ENCODE measurements at regions not wholly inside any gene's neighbourhood (a gene's known extent, or its start where the extent isn't known, plus 50 kb on each side); places are given as distances from the start of the nearest gene placed in this dataset.

- Histone ChIP-seq H2BK120ac (ENCODE audit: low read depth, low read length) (no peak overlapping the region), H3K79me1 (ENCODE audit: low read depth in 1 of 2, low read length in 2 of 2) (no peaks in the 10 kb centered on the region; a peak in 1 of 4 replicates), H3K27me3 (ENCODE audit: control insufficient read depth, insufficient read depth, low read length) (no peaks in the 10 kb centered on the region), H2AK5ac (ENCODE audit: low read depth, low read length) (no peak overlapping the region), H3K14ac (replicated peaks; ENCODE audit: low read depth, low read length) (no peak overlapping the region), H3K4me2 (ENCODE audit: low read depth, low read length) (no peak overlapping the region), H3K23ac (ENCODE audit: low read depth, low read length) (no peak overlapping the region), H3K9me3 (ENCODE audit: control insufficient read depth, insufficient read depth, low read length) (no peaks in the 10 kb centered on the region), H3K4me1 (ENCODE audit: control insufficient read depth, insufficient read depth, low read length) (no peaks in the 10 kb centered on the region), H2BK15ac (ENCODE audit: low read depth, low read length) (no peak overlapping the region), H3K27ac (ENCODE audit: insufficient read depth, low read length) (no peak overlapping the region), H3K36me3 (ENCODE audit: control insufficient read depth, insufficient read depth, low read length) (no peaks in the 10 kb centered on the region), H3K56ac (ENCODE audit: extremely low read depth, insufficient read depth, low read length) (no peak overlapping the region), H3K18ac (ENCODE audit: low read depth, low read length) (no peak overlapping the region), H4K20me1 (ENCODE audit: insufficient read depth, low read length) (no peaks in the 10 kb centered on the region), H2BK5ac (ENCODE audit: low read depth, low read length, poor library complexity, severe bottlenecking) (no peak overlapping the region), H3K4me3 (ENCODE audit: insufficient read depth, low read depth, low read length) (no peak overlapping the region), H2BK20ac (ENCODE audit: low read depth, low read length) (no peak overlapping the region), H3K9ac (ENCODE audit: low read depth, low read length) (no peak overlapping the region), H3K9me1 (ENCODE audit: insufficient read depth, low read length) (no peaks in the 10 kb centered on the region), H2AFZ (replicated peaks; ENCODE audit: low read length, poor library complexity) (no peak overlapping the region), H4K8ac (ENCODE audit: low read depth in 2 of 2, low read length in 2 of 2) (no peak overlapping the region), H2AK9ac (replicated peaks; ENCODE audit: low read depth, low read length, poor library complexity) (no peak overlapping the region), H3K4ac (ENCODE audit: low read depth, low read length) (no peak overlapping the region), H4K5ac (ENCODE audit: low read depth, low read length) (no peak overlapping the region), H4K91ac (ENCODE audit: insufficient read depth, low read depth, low read length) (no peak overlapping the region)
- ATAC-seq (ENCODE audit: low read depth) (no peak), DNase-seq (no peak)
- dilution Hi-C loops (cut with HindIII; ENCODE audit: low sequenced_read_pairs, unreplicated experiment), result no loop called here
- intact Hi-C loops (cut with micrococcal nuclease), result no loop called here
- WGBS, 2 experiments (ENCODE audit: extremely low coverage in 2 of 2, insufficient read length in 1 of 2), result no CpG with 5 or more reads among the region's 1 CpG
- no TSS peak for BruUV-seq (replicated peaks)
- no peak for TF ChIP-seq MAZ (IDR thresholded peaks at IDR 0.05; ENCODE audit: borderline replicate concordance, low read depth, low read length)
- no peak for TF ChIP-seq SMC3 (IDR thresholded peaks at IDR 0.05; ENCODE audit: low read depth, low read length)
- TF ChIP-seq, protein P1, sequence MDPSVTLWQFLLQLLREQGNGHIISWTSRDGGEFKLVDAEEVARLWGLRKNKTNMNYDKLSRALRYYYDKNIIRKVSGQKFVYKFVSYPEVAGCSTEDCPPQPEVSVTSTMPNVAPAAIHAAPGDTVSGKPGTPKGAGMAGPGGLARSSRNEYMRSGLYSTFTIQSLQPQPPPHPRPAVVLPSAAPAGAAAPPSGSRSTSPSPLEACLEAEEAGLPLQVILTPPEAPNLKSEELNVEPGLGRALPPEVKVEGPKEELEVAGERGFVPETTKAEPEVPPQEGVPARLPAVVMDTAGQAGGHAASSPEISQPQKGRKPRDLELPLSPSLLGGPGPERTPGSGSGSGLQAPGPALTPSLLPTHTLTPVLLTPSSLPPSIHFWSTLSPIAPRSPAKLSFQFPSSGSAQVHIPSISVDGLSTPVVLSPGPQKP (IDR thresholded peaks at IDR 0.05; ENCODE audit: borderline replicate concordance, low read depth, low read length), result no peak
- no peak for TF ChIP-seq FOS (IDR thresholded peaks at IDR 0.05; ENCODE audit: low read depth, low read length)
- TF ChIP-seq RAD21 (IDR thresholded peaks at IDR 0.05; ENCODE audit: low read length), result no peak
- TF ChIP-seq CHD1 (IDR thresholded peaks at IDR 0.05; ENCODE audit: low read depth, low read length), result no peak
- TF ChIP-seq USF2 (IDR thresholded peaks at IDR 0.05; ENCODE audit: low read depth, low read length), result no peak
- no peak for TF ChIP-seq RFX5 (IDR thresholded peaks at IDR 0.05; ENCODE audit: low read depth, low read length)
- no peak for TF ChIP-seq BHLHE40 (IDR thresholded peaks at IDR 0.05; ENCODE audit: low read depth, low read length)
- TF ChIP-seq NFE2L2 (IDR thresholded peaks at IDR 0.05; ENCODE audit: low read depth, low read length), result no peak
- no peak for TF ChIP-seq CEBPB (IDR thresholded peaks at IDR 0.05; ENCODE audit: low read depth, low read length)
- TF ChIP-seq MAFK (IDR thresholded peaks at IDR 0.05; ENCODE audit: low read depth, low read length), result no peak
- no peak for TF ChIP-seq RCOR1 (IDR thresholded peaks at IDR 0.05; ENCODE audit: insufficient replicate concordance, low read length)
- TF ChIP-seq, protein P2, sequence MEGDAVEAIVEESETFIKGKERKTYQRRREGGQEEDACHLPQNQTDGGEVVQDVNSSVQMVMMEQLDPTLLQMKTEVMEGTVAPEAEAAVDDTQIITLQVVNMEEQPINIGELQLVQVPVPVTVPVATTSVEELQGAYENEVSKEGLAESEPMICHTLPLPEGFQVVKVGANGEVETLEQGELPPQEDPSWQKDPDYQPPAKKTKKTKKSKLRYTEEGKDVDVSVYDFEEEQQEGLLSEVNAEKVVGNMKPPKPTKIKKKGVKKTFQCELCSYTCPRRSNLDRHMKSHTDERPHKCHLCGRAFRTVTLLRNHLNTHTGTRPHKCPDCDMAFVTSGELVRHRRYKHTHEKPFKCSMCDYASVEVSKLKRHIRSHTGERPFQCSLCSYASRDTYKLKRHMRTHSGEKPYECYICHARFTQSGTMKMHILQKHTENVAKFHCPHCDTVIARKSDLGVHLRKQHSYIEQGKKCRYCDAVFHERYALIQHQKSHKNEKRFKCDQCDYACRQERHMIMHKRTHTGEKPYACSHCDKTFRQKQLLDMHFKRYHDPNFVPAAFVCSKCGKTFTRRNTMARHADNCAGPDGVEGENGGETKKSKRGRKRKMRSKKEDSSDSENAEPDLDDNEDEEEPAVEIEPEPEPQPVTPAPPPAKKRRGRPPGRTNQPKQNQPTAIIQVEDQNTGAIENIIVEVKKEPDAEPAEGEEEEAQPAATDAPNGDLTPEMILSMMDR (conservative IDR thresholded peaks at IDR 0.05; ENCODE audit: low read depth, low read length), result no peak
- TF ChIP-seq MXI1 (IDR thresholded peaks at IDR 0.05; ENCODE audit: borderline replicate concordance, low read depth, low read length), result no peak
- ChIA-PET CTCF (no interaction called here), POLR2A (ENCODE audit: unreplicated experiment) (no interaction called here)
- in situ Hi-C loops (cut with MboI; ENCODE audit: low sequenced_read_pairs), result no loop called here
Observed at GRCh38 chr5:93884254-93884653, 142.9 kb upstream of the POU5F2 start.
